Keratinocyte (primary cell): ENCODE measurements at regions not wholly inside any gene's neighbourhood (a gene's known extent, or its start where the extent isn't known, plus 50 kb on each side); places are given as distances from the start of the nearest gene placed in this dataset.
"Not testable (repeated sequence)": the region's sequence is repeated elsewhere in the genome, so short reads cannot be mapped to it uniquely, and the experiment has no call there.

Experiments
- DNase-seq: peaks from one replicate; pipeline ENCODE4 v3.0.0-alpha.2; 2011; ENCODE audit warnings: low read depth, missing footprints, low spot score
- FAIRE-seq: peaks from 2 replicates; lab custom pipeline; 2011; peaks lifted over from hg19 to GRCh38; lab: Jason Lieb, UNC
- H2AFZ ChIP-seq: 2 replicates; pipeline ENCODE4 v1.6.0; 2012; ENCODE audit warnings: low read length, control low read depth, inconsistent platforms; ENCODE audit not compliant: control insufficient read depth
- H3K27ac ChIP-seq: 2 replicates; pipeline ENCODE4 v1.5.1; 2011; ENCODE audit warnings: low read length; ENCODE audit not compliant: control insufficient read depth, insufficient read depth
- H3K27me3 ChIP-seq: 3 replicates; pipeline ENCODE4 v1.6.0; 2011; ENCODE audit warnings: low read length; ENCODE audit not compliant: control insufficient read depth, insufficient read depth; ENCODE audit errors: extremely low read depth
- H3K36me3 ChIP-seq, 2 experiments: 2 replicates in 1 of 2; 3 replicates in 1 of 2; pipeline ENCODE4 v1.5.1; 2011; ENCODE audit warnings: low read length in 2 of 2, mild to moderate bottlenecking in 1 of 2; ENCODE audit not compliant: control insufficient read depth in 2 of 2, insufficient read depth in 2 of 2; ENCODE audit errors: extremely low read depth in 1 of 2
- H3K4me1 ChIP-seq: 3 replicates; pipeline ENCODE4 v1.5.1; 2011; ENCODE audit warnings: low read length; ENCODE audit not compliant: control insufficient read depth, insufficient read depth; ENCODE audit errors: extremely low read depth
- H3K4me2 ChIP-seq: 3 replicates; pipeline ENCODE4 v1.6.0; 2011; ENCODE audit warnings: low read depth, low read length; ENCODE audit not compliant: control insufficient read depth, insufficient read depth; ENCODE audit errors: extremely low read depth
- H3K4me3 ChIP-seq, 3 experiments: fragments of 200-600 bp in 1 of 3; sonication (generic) in 1 of 3; 2 replicates in 2 of 3; 3 replicates in 1 of 3; pipeline ENCODE4 v1.5.1; 2011 to 2016; ENCODE audit warnings: low read length in 3 of 3, mild to moderate bottlenecking in 3 of 3, control low read depth in 2 of 3, inconsistent platforms in 1 of 3, low read depth in 1 of 3, mixed read lengths in 1 of 3, mixed run types in 1 of 3, moderate library complexity in 1 of 3; ENCODE audit not compliant: control insufficient read depth in 2 of 3, insufficient read depth in 2 of 3; ENCODE audit errors: extremely low read depth in 1 of 3
- H3K79me2 ChIP-seq: 2 replicates; pipeline ENCODE4 v1.6.0; 2012; ENCODE audit warnings: low read length; ENCODE audit not compliant: control insufficient read depth, insufficient read depth
- H3K9ac ChIP-seq: 3 replicates; pipeline ENCODE4 v1.6.0; 2011; ENCODE audit warnings: low read length; ENCODE audit not compliant: control insufficient read depth, insufficient read depth; ENCODE audit errors: extremely low read depth
- H3K9me1 ChIP-seq: 3 replicates; pipeline ENCODE4 v1.6.0; 2011; ENCODE audit warnings: low read length; ENCODE audit not compliant: control insufficient read depth, insufficient read depth; ENCODE audit errors: extremely low read depth
- H3K9me3 ChIP-seq: 2 replicates; pipeline ENCODE4 v1.5.1; 2012; ENCODE audit warnings: low read depth, low read length; ENCODE audit not compliant: control insufficient read depth
- H4K20me1 ChIP-seq: 3 replicates; pipeline ENCODE4 v1.6.0; 2011; ENCODE audit warnings: low read length; ENCODE audit not compliant: control insufficient read depth, insufficient read depth; ENCODE audit errors: extremely low read depth
- CTCF ChIP-seq, 3 experiments: IDR thresholded peaks in 1 of 3; conservative IDR thresholded peaks in 1 of 3; optimal IDR thresholded peaks in 1 of 3; 2 replicates in 2 of 3; 3 replicates in 1 of 3; pipeline versions ENCODE3 to v1.5.1; 2011; ENCODE audit warnings: low read length in 3 of 3, mild to moderate bottlenecking in 3 of 3, moderate library complexity in 2 of 3, control low read depth in 1 of 3, inconsistent platforms in 1 of 3; ENCODE audit not compliant: insufficient read depth in 2 of 3; ENCODE audit errors: extremely low read depth in 1 of 3
- EZH2 ChIP-seq: IDR thresholded peaks from one replicate; pipeline ENCODE4 v1.6.1; 2012; ENCODE audit warnings: inconsistent platforms, mild to moderate bottlenecking, low read length, moderate library complexity
- dilution Hi-C: fragments of 300-500 bp; cut with MboI; formaldehyde crosslinking; loops from one replicate; pipeline ENCODE4 v1.7.0; 2020; ENCODE audit warnings: low sequenced_read_pairs; ENCODE audit not compliant: extremely low pct_ligation_motif_present

GRCh38 chr16:9160551-9160911, 69.1 kb downstream of the HAPSTR1 start:
- no peak for DNase-seq
- Histone ChIP-seq H3K79me2 (no peaks in the 10 kb centered on the region), H3K9me3 (no peaks in the 10 kb centered on the region), H3K4me1 (no peaks in the 10 kb centered on the region), H3K27ac (no peak overlapping the region), H3K36me3 (no peaks in the 10 kb centered on the region), H3K9ac (no peak overlapping the region), H3K4me2 (no peak overlapping the region), H4K20me1 (no peaks in the 10 kb centered on the region), H3K9me1 (no peaks in the 10 kb centered on the region), H3K27me3 (no peaks in the 10 kb centered on the region), H2AFZ (no peak overlapping the region), H3K4me3 (no peak overlapping the region)
- dilution Hi-C loops = no loop called here
- TF ChIP-seq CTCF (optimal IDR thresholded peaks at IDR 0.05 in 1 of 3, IDR thresholded peaks at IDR 0.05 in 1 of 3, conservative IDR thresholded peaks at IDR 0.05 in 1 of 3; ENCODE audit: extremely low read depth in 1 of 3, insufficient read depth in 2 of 3, low read length in 3 of 3) = no peak
- TF ChIP-seq EZH2 = no peak
- FAIRE-seq = no peak

- TF ChIP-seq EZH2 = no peak
- TF ChIP-seq CTCF (optimal IDR thresholded peaks at IDR 0.05 in 1 of 3, IDR thresholded peaks at IDR 0.05 in 1 of 3, conservative IDR thresholded peaks at IDR 0.05 in 1 of 3; ENCODE audit: extremely low read depth in 1 of 3, insufficient read depth in 2 of 3, low read length in 3 of 3) = no peak
- no peaks in the 10 kb centered on the region for H4K20me1 ChIP-seq
- no peaks in the 10 kb centered on the region for H3K9me1 ChIP-seq
- H3K36me3 ChIP-seq = no peaks in the 10 kb centered on the region
- FAIRE-seq = no peak
- dilution Hi-C loops = no loop called here
- no peaks in the 10 kb centered on the region for H3K4me1 ChIP-seq
- no peak overlapping the region for H2AFZ ChIP-seq
- H3K79me2 ChIP-seq = no peaks in the 10 kb centered on the region
- DNase-seq = no peak
- H3K4me2 ChIP-seq = no peak overlapping the region
- no peak overlapping the region for H3K27ac ChIP-seq
- H3K4me3 ChIP-seq = no peak overlapping the region
- no peaks in the 10 kb centered on the region for H3K9me3 ChIP-seq
- H3K9ac ChIP-seq = no peak overlapping the region
- no peaks in the 10 kb centered on the region for H3K27me3 ChIP-seq
Measured at GRCh38 chr16:9165681-9166080, 74.2 kb downstream of the HAPSTR1 start.

GRCh38 chr16:9166326-9166993, 75.0 kb downstream of the HAPSTR1 start:
- H3K4me2 ChIP-seq, H3K4me3 ChIP-seq, H3K79me2 ChIP-seq, FAIRE-seq, H4K20me1 ChIP-seq, H3K9ac ChIP-seq, H2AFZ ChIP-seq, H3K4me1 ChIP-seq, H3K9me3 ChIP-seq, H3K27ac ChIP-seq, H3K27me3 ChIP-seq, H3K9me1 ChIP-seq, DNase-seq, H3K36me3 ChIP-seq, dilution Hi-C loops: not testable (repeated sequence)
